GM19328 (cell line): ENCODE measurements at regions not wholly inside any gene's neighbourhood (a gene's known extent, or its start where the extent isn't known, plus 50 kb on each side); places are given as distances from the start of the nearest gene placed in this dataset.
A peak's percentile ranks its signal among the peaks of the same experiment; 100 is the strongest.

Experiments
- ATAC-seq: cut with Tn5 transposase; IDR thresholded peaks from one replicate; pipeline ENCODE4 v1.9.1; 2021; ENCODE audit warnings: mild to moderate bottlenecking, moderate library complexity; ENCODE audit not compliant: unreplicated experiment

DNA sequence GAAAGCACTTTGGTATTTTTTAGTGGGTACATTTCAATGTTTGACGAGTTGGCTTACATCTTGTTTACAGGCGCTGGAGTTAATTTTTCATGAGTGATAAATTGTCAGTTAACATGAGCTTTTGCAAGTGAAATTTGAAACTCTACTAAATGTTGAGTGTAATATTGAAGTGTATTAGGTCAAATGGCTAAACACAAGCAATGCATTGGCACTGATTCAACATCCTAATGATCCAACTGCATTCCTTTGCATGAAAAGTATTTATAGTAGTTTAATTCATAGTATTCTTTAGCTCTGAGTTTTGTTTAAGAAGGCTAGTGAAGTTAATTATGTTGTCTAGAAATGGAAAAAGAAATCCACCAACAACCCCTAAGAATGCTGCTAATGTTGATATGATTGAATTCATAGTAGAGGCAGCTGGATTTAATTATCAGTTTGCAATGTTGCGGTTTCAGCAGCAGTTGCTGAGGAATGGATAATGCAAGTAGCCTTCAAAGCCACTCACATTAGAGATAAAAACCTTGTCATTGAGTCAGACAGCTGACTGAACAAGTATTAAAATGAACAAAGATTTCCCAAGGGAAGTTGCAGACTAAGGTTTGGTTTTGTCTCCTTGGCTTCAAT, 245.6 kb upstream of the GOLIM4 start:
- ATAC-seq: no peak

DNA sequence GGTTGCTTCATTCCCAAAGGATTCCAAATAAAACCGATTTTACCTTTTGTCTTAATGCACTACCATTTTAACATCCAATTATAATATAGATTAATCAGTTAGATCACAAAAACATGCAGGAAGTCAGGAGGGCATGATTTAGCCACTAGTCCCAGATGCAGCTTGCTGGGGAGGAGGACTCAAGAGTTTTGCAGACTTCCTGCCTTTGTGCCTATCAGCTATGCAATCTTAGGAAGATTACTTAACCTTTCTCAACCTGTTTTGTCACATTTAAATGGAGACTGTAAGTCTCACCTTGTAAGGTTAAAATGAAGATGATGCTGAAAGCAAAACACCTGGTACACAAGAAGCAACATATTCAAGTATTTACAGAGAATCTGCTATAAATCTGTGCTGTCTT, 242.4 kb upstream of the GOLIM4 start:
- ATAC-seq: no peak

DNA sequence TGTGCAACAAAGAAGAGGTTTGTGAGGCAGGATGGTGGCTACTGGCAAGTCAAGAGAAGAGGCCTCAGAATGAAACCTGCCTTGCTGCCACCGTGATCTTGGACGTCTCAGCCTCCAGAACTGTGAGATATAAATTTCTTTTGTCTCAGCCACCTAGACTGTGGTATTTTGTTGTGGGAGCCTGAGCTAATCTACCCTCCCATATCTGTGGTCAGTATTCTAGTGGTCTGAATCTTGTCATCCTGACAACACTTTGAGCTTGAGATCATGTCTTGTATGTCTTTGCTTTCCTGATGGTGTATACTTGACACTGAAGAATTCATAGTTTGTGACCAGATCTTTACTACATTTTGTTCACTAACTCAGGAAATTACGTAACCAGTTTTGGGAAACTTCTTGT, 240.6 kb upstream of the GOLIM4 start:
- no peak for ATAC-seq

DNA sequence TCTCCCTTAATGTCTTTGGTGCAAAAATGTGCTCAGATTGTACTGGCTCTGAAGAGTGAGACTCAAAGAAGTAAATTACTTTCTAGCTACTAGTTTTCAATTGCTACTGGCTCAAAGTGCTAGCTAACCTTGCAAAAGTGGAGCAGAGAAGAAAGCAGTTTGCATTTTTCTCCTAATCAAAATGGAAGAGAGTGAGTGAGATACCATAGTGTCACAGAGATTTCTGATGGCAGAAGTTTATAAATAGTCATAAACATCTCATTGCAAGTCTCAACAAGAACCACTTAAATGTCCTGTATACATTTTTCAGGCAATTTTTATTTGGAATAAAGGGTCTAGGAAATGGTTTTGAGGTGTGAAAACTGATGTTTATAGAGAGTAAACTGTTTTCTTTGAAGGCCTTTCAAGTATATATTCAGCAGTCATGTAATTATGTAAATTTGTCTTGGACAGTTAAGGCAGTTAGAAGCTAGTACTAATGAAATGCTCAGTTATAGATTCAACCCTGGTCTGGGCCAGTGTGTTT, 237.7 kb upstream of the GOLIM4 start:
- ATAC-seq: no peak

DNA sequence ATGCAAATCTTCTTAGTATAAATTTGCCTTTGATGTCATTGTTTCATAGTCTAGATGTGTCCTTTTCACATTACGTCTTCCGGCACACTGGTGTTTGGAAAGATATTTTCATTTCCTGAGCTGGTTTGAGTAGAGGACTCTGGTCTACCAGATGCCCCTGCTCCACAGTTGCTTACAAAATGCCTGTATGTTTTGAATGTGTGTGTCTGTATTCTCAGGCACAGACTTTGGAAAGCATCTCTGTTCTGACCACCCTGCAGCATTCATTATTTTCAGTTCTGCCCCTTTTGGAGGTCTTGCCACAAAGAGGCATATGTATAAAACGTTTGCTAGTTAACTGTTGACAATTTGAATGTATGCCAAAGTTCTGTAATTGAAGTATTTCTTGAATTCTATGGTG, 236.0 kb upstream of the GOLIM4 start:
- no peak for ATAC-seq

DNA sequence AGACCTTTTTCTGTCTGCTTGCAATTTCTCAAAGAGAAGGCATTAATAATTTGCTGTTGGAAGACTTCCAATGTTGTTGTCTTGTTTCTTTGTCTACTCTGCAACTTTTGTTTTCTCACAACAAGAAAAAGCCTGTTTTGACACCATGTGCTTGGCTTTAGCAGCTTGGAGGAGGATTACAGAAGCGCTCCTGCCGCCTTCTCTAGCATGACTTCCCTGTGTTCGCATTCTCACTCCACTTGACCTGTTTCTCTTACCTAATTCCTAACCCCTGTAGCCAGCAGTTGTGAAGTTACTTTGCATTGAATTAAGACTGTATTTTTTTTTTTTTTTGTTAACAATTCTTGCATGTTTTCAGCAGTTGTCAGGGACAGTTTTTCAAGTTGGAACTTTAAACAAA, 235.3 kb upstream of the GOLIM4 start:
- ATAC-seq: no peak

DNA sequence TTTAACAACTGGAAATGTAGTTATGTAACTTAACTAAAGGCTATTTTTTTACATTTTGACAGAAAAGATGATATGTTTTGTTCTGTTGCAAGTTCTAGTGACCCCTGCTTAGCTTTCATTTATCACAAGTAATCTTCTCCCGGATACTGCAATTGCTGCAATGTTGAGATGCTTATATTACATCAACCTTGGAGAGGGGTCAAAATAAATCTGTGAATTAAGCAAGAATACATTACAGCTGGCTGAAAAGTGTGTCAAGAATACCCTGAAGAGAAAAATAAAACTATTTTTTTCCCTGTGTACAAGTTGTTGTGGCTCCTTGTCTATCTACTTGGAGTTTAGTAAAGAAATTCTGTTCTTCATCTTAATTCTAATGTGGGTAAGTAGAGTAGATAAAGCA, 232.1 kb upstream of the GOLIM4 start:
- ATAC-seq: no peak

DNA sequence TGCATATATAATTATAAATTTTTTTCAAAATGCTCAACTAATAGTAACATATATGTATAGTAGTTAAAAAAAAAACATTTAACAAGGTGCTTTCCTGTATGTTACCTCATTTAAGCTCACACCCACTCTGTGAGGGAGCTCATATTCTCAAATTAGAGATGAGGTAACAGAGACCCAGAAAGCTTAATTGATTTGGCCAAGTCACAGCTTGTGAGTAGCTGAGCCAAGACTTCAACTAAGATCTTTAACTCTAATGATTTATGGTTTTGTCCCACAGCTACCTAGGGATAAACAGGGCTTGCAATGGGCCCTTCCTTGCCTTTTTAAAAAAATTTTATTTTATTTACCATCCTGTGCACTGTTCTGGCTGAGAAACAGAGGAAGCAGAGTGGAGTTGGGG, 230.0 kb upstream of the GOLIM4 start:
- ATAC-seq: no peak

DNA sequence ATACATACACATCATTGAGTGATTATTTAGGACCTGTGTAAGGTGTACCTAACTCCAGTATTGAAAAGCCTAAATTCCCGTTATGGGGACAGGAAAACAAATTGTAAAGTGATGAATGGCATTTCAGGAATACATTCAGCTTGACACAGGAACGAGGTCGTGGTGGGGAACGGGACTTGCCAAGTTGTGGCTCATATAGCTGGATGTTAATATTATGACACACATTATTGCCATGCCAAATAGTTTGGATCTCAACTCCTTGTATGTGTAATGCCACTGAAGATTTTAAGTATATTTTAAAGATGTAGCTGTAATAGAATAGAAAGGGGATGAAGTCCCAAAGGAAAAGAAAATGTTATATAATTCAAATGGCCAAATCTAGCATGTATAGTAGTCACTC, 227.2 kb upstream of the GOLIM4 start:
- ATAC-seq: no peak

DNA sequence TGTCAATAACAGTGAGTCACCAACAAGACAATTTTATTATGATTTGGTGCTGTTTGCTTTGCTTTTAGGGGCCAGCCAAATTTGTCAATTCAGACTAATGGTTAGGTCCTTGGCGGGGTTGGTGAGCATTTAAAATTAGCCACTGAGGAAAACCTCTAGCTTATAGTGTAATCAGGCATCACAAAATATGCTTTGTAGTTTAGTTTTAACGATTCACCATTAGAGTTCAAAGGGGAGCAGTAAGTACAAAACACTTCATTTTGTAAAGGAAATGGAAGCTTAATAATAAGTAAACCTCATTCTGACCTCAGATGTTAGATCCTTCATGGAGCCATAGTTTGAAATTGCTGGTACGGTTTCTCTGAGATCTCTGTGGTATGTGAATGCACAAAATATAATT, 218.4 kb upstream of the GOLIM4 start:
- no peak for ATAC-seq

DNA sequence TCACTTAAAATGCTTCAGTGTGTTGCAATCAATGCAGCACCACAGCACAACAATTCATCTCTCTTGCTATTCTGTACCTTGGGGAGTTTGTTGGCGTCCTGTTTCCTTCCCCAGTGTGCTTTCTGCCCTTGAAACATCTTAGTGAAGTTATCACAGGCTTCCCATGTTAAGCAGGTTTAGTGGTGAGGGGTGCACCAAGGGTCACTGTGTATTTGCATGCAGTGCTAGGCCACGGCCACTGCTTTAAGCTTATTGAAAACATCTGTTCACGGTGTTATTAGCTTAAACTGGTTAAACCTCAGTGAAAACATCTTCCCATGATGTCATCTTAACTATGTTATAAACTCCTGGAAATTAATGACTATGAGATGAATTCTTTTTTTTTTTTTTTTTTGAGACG, 217.3 kb upstream of the GOLIM4 start:
- ATAC-seq: no peak

DNA sequence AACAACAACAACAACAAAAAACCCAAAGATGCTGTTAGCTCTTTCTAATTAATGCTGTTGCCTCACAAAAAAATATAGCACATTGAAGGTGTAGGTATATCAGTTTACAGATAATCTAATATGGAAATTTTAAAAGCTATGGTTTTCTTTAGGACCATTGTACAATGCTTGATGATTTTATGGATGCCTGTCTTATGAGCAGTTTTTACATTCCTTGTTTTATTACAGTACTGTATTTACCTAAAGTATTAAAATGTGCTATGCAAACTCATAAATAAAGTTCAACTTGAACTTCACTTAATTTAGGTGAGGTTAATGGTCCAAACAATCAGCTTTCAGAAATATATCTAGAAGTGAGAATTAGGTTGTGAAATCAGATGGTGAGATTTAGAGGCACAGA, 212.2 kb upstream of the GOLIM4 start:
- no peak for ATAC-seq

DNA sequence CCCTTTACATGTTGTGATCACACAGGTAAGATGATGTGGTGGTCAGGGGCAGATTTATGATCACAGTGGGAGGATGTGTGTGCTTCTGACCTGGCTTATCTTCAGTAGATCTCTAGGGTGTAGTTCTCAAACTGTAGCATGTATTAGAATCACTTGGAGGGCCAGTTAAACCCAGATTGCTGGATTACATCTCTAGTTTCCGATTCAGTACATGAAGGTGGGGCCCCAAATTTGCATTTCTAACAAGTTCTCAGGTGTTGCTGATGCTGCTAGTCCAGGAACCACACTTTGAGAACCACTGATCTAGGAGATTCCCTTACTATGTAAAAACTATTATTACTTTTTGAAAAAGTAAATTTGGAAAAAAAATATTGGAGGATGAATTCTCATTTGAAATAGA, 199.3 kb upstream of the GOLIM4 start:
- ATAC-seq: no peak

DNA sequence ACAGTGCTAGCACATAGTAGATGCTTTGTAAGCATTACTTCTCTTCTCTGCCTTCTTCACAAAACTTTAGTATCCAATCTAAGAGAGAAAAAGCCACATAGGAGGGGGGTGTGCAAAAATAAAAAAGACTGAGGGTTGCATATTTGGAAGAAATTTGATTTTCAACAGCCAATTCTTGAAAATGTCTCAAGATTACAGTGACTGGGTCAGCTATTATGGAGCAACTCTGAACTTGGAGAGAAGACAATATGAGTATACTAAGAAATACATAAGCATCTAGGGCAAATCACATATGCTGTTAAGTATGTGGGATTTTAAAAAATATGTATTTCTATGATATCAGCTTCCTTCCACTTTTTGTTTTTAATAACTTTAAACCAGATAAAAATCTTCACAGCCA, 196.6 kb upstream of the GOLIM4 start:
- ATAC-seq: no peak

DNA sequence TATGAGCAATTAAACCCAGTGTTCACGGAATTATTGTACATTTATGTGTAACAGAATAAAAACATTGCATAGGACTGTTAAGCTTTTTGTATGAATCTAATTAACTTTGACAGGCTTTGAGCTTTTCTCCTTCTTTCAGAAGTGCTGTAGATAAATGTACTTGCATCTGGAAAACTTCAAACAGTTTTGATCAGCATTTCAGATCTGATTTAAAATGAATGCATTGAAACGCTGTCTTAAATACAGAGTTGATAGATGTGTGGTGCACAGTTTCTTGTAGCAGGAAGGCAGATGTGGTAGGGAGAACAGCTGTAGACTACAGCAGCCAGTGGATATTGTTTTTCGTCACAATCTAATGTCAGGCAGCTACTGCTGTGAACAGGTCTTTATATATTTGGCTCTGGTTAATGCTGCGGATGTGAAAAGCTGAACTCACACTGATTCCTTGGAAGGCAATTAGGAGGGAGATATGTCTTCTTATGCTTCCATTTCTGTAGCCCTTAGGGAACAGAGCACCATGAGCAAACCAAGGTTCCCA, 193.8 kb upstream of the GOLIM4 start:
- ATAC-seq: no peak

DNA sequence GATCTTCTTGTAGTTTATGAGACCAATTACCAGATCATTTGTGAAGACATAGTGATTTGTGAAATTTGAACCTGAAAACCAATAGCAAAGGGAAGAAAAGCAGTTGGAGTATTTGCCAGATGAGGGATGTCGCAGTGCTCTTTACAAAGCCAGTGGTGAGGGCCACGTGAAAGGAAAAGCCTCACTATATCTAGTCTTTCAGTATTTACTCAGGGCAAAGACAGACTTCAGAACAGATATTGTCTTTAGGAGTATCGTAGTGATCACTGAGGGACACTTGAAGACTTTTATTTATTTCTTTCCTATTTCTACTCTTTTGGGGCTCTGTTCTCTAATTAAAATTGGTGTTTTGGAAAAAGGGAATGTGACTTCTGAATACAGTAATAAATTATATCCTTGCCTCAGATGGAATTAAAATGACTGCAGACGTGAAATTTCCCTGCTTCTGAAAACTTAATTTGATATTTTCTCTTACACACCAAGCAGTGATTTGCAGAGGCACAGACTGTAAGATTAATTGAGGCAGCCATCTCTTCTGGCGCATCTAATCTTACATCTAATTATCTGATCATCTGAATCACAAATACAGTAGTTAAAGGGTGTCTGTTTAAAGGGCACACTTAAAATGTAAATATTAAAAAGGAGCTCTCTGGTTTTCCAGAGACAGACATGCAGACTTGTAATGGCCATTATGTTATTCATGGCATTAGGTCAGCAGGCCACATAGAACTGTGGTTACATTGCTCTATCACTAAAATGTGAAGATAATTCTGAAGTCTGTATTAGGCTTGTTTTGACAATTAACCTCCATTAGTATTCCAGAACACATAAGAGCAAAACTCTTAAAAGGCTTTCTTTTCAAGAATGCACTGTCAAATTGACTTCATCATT, 193.0 kb upstream of the GOLIM4 start:
- ATAC-seq: no peak

DNA sequence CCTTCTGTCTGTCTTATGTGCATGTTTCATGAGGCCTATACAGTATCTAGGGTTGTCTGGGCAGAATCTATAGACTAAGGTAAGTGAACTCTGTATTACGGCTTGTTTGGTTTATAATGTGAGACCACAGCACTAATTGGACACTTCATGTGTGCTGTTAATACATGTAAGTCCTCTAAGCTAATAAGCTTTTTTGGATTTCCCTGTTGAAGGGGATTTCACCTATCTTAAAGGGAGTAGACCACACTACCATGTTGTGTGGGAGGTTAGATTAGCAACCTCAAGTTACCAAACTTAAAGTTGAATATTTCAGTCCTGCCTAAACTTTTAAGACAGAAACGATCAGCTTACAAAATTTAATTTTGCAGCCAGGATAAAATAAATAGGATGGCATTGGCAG, 189.8 kb upstream of the GOLIM4 start:
- ATAC-seq: no peak

DNA sequence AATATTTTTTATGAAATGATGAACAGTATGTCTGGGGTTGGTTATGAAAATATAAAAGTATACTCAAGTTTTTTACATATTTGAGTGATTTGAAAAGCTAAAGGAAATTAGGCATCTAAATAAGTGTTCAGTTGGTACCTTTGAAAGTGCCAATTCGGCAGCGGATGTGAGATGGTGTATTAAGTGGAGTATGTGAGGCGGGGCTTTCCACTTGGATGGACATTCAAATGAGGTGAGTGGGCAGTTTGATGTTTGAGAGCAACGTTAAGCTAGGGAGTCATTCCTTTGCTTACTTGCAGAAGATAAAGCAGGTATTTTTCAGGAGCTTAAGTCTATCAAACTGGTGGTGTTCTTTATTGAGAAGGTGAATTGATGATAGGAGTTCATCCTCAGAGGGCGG, 189.0 kb upstream of the GOLIM4 start:
- ATAC-seq: no peak

DNA sequence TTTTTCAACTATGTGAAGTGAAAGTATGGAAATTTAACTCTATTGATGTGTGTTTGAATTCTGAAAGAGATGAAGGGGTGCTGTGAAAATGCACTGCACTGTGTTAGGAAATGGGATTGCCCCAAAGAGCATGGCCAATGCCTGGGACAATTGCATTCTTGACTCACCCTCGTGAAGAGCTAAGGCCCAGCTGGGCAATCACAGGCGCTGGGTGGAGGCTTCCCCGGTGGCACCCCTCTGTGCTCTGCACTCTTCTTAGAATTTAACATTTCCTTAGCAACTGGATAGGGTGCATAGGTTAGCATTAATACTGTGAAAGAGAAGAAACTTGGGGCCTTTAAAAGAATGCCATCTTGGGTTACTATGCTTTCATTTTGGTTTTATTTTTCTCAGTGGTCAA, 179.9 kb upstream of the GOLIM4 start:
- ATAC-seq: no peak

DNA sequence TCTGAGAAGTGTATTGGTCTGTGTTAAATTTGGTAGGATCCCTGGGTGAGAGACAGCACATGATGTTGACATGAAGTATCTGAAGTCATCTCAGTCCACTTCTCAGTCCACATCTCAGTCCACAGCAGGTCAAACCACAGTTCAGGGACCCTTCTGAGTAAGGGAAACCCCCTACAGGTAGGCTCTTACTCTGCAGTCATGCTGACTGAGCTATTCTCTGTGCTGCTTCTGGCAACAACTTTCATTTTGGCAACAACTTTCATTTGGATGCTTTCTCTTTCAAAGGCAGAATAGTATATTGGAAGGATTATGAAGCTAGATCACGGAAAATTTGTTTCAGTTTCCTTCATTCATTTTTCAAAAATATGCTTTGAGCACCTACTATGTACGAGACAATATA, 178.2 kb upstream of the GOLIM4 start:
- peak; percentile 46 for ATAC-seq

DNA sequence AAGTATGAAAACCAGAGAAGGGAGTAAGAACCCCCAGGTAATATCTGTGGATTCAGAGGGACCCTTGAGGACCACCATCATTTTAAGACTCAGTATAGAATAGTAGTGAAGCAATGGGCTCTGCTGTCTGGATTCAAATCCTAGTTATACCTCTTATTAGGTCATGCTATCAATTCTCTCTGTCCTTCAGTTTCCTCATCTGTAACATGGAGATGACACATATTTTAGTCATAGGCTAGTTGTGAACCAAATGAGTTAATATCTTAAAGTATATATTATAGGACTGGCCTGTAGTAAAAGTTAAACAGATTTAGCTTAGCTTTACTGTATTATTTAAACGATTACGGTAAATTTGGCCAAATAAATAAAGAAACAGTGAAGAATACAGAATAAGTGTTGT, 177.3 kb upstream of the GOLIM4 start:
- no peak for ATAC-seq

DNA sequence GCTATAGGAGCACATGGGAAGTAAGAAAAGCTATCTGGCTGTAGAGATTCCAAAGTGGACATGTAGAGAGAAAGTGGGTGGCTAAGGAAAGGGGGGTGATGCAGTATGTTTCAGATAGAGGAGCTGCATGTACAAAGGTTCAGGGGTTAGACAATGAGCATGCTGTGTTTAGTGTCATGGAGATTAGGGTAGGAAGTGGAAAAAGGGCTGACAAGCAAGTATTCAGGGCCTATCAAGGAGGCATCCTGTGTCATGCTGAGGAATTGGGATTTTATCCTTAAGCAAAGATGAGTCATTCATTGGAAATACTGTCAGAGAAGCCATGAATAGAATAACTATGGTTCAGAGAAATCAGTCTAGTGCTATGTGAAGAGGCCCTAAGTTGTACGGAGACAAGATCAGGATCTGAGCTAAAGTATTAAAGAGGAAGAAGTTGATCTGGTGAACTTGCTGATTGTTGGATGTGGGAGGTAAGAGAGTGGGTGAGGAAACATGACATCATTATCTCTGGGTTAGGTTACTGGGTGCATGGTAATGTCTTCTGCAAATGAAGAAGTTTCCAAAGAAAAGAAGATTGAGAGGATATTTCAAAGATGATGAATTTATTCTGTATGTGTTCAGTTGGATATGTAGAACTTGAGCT, 176.7 kb upstream of the GOLIM4 start:
- no peak for ATAC-seq
